ENCODE measurements at regions not wholly inside any gene's neighbourhood (a gene's known extent, or its start where the extent isn't known, plus 50 kb on each side); places are given as distances from the start of the nearest gene placed in this dataset.
"Not testable (repeated sequence)": the region's sequence is repeated elsewhere in the genome, so short reads cannot be mapped to it uniquely, and the experiment has no call there.

DNA sequence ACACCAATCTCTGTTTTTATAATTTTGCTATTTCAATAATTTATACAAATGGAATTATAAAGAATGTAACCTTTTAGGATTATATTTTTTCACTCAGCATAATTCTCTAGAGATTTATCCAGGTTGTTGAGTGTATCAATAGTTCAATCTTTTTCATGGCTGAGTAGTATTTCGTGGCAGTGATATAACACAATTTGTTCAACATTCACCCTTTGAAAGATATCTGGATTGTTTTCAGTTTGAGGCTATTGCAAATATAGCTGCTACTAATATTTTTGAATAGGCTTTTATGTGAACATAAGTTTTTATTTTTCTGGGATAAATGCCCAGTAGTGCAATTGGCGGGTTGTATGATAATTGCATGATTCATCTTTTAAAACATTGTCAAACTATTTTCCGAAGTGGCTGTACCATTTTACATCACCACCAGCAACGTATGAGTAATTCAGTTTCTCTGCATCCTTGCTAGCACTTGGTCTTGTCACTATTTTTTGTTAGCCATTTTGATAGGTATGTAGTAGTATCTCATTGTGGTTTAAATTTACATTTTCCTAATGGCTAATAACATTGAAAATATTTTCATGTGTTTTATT lies 55.6 kb upstream of the ABCD3 start:
- DNase-seq (ENCODE audit: low spot score), result no peak

GRCh38 chr1:94358630-94359599 lies 59.3 kb upstream of the ABCD3 start:
- no peak for DNase-seq (ENCODE audit: low spot score)

DNA sequence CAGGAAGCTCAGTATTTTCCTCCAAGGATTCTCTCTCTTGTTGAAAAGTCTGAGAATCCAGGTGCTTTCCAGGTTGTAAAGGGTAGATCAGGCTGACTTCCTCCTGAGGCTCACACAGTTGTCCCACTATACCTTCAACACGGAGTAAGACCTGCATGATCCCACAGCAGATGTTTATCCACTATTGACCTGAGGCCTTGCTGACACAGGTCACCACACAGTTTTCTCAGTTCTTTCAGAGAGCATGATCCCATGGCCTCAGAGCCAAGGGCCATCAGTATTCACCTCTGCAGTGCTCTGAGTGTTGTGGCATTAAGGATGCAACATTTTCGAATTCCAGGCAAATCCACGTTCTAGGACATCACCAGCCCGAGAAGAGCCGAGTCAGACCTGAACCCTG lies 60.5 kb upstream of the ABCD3 start:
- DNase-seq (ENCODE audit: low spot score), result no peak

GRCh38 chr1:94355485-94355980 lies 62.7 kb upstream of the ABCD3 start:
- no peak for DNase-seq (ENCODE audit: low spot score)

GRCh38 chr1:94351481-94351880 lies 66.7 kb upstream of the ABCD3 start:
- DNase-seq (ENCODE audit: low spot score), result no peak

- DNase-seq (ENCODE audit: low spot score), result no peak
Measured at GRCh38 chr1:94350350-94350924, 67.8 kb upstream of the ABCD3 start.

DNA sequence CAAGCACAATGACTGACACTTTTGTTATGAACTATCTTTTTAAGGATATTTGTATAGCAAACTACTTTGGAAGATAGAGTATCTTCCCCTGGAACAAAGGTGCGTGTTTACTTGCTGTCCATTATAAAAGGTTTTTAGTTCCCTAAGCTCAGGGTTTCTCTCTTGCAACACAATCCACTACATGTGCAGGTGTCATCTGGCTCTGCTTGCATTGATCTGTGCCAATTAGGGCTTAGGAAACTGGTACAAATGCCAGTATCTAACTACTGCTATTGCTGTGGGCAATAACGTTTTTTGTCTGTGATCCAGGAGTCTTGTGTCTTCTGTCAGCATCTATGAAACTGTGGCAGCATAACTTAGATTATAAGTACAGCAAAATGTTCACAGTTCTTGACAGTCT lies 68.3 kb upstream of the ABCD3 start:
- DNase-seq (ENCODE audit: low spot score), result no peak

- DNase-seq (ENCODE audit: low spot score), result not testable (repeated sequence)
Measured at GRCh38 chr1:94348386-94348785, 69.8 kb upstream of the ABCD3 start.

- DNase-seq (ENCODE audit: low spot score), result no peak
Measured at GRCh38 chr1:94345148-94345721, 73.0 kb upstream of the ABCD3 start.

DNA sequence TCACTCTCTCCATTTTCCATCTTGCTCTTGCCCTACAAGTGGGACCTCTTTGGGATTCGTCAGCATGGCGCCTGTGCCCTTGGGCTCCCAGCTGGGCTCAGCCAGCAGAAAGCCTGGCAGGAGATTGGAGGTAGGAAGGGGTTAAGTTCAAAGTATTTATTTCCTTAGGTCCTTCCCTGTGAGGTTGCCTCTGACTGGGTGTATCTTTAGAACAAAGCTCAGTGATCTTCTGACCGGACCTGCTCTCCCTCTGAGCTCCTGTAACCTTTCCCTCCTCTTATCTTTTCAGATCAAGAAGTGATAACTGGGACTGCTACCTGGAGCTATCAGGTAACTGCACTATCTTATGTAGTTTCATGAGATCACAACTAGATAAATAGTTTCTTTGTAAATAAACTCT lies 75.8 kb upstream of the ABCD3 start:
- no peak for DNase-seq (ENCODE audit: low spot score)

- DNase-seq (ENCODE audit: low spot score), result no peak
Measured at GRCh38 chr1:94339206-94339927, 78.8 kb upstream of the ABCD3 start.

- no peak for DNase-seq (ENCODE audit: low spot score)
Measured at GRCh38 chr1:94336991-94337390, 81.2 kb upstream of the ABCD3 start.

DNA sequence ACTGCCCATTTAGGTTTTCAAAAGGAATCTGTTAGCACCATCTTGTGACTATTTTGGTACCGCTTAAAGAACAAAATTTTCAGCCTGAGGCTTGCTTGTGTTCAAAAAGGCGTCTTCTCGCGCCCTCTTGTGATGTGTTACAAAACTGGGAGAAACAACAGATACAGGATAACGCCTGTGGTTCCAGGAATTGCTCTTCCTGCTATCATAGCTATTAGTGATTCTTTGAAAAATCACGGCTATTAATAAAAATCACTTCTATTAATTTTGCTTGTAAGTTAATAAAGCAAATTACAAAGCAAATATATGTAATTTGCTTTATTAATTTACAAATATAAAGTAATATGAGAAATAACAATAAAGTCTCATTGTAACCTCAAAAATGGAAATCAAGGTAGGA lies 82.2 kb upstream of the ABCD3 start:
- peak; percentile 60 for DNase-seq (ENCODE audit: low spot score)

DNA sequence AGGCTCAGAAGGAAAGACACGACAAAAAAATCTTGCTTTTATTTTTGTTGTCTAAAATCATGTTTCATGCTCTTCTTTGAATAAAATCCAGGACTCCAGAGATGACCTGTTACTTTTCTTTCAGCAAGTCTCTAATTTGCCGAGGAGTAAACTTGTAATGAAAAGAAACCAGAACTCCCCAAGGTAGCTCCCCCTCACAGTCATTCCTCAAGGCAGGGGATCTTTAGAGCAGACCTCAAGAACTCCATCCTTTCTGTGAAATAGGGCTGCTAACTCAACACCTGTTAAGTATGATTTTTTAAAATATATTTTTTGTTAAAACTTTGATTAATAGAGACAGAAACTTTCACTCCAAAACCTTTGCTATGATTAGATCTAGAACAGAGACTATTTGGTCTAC lies 82.7 kb upstream of the ABCD3 start:
- no peak for DNase-seq (ENCODE audit: low spot score)

DNA sequence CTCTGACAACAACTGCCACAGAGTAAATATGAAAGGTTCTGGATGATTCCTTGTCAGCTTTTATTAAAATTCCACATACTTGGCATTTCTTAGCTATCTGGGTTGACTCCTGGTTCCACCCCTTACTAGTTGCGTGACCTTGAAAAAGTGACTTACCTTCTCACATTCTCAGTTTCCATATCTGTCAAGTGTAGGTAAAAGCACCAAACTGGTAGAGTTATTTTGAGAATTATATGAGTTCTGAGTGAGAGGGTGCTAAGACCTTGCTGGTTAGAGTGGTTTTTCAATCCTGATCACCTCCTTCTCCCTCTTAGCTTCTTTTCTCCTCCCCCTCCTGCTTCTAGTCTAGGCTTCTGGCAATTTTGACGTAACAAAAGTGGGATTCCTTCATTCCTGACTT lies 83.4 kb upstream of the ABCD3 start:
- no peak for DNase-seq (ENCODE audit: low spot score)

- no peak for DNase-seq (ENCODE audit: low spot score)
Measured at GRCh38 chr1:94332952-94333351, 85.2 kb upstream of the ABCD3 start.

DNA sequence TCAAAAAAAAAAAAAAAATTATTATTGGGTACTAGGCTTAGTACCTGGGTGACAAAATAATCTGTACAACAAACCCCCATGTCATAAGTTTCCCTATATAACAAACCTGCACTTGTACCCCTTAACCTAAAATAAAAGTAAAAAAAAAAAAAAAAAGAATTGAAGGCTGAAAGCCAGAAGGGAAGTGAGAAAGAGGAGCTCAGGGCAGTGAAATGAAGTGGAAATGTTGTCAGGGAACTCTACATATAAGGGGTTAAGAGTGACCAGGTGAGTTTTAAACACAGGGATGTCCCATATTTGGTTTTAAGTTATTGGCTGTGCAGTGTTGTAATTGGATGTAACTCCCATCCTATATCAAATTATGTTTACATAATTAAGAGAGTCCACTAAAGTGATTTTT lies 85.7 kb upstream of the ABCD3 start:
- no peak for DNase-seq (ENCODE audit: low spot score)

DNA sequence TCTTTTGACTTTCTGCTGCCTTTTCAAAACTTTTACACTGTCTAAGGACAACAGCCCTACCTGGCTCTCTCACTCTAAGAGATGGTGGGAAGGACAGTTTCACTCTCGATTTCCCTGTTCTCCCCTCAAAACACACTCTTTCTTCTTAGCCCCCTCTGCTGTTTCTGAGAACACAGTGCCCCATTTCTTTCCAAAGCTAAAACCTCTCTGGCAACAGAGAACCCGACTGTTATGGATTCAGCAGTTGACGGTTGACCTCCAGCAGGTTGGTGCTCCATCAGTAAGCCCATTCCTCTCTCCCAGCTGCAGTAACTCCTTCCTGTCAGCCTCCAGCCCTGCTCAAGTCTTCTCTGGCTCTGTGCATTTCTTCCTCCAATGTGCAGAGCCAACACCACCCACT lies 88.2 kb upstream of the ABCD3 start:
- DNase-seq (ENCODE audit: low spot score), result peak; percentile 23

- no peak for DNase-seq (ENCODE audit: low spot score)
Measured at GRCh38 chr1:94329276-94329675, 88.9 kb upstream of the ABCD3 start.

- peak; percentile 76 for DNase-seq (ENCODE audit: low spot score)
Measured at GRCh38 chr1:94327001-94327690, 89.8 kb upstream of the ARHGAP29 start.

DNA sequence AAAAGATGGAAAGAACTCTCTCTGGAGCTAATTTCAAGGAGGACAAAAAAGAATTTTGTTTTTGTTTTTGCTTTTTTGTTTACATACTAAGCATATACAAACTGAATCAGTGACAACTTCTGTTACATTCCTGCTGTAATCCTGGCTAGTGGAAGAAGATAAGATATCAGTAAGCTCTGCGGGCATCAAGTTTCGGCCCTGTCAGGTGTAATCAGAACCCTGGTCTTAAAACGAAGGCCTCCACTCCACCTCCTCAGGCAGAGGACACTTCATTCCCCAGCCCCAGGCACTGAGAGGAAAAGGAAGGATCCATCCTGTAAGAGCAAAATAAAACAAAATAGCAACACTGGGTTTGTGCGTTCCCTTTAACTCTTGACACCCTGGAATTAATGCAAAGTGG lies 88.9 kb upstream of the ARHGAP29 start:
- peak; percentile 60 for DNase-seq (ENCODE audit: low spot score)
